ENCODE measurements at regions not wholly inside any gene's neighbourhood (a gene's known extent, or its start where the extent isn't known, plus 50 kb on each side); places are given as distances from the start of the nearest gene placed in this dataset.
A peak's percentile ranks its signal among the peaks of the same experiment; 100 is the strongest.

- H3K36me3 ChIP-seq (ENCODE audit: insufficient read depth, low read length), result no peaks in the 10 kb centered on the region
- no peak overlapping the region for H3K27ac Mint-ChIP-seq (ENCODE audit: unreplicated experiment)
- no peak overlapping the region for H3K4me3 Mint-ChIP-seq (ENCODE audit: unreplicated experiment)
- H4K20me1 ChIP-seq (ENCODE audit: insufficient read depth, low read length), result no peaks in the 10 kb centered on the region
- peaks cover 15% of the 10 kb centered on the region for H3K27me3 ChIP-seq (ENCODE audit: insufficient read depth, low read length)
- H3K4me1 Mint-ChIP-seq (ENCODE audit: low read depth, unreplicated experiment), result peaks cover 28% of the 10 kb centered on the region
- no peak overlapping the region for H2AFZ ChIP-seq (ENCODE audit: low read depth, low read length)
- no peaks in the 10 kb centered on the region for H3K79me2 ChIP-seq (ENCODE audit: insufficient read depth, low read length)
- H3K27me3 Mint-ChIP-seq (ENCODE audit: low read depth, unreplicated experiment), result no peaks in the 10 kb centered on the region
- no peak for TF ChIP-seq EZH2 (IDR thresholded peaks at IDR 0.05; ENCODE audit: insufficient read depth, low read length)
- no peak for TF ChIP-seq CTCF (IDR thresholded peaks at IDR 0.05; ENCODE audit: insufficient read depth, low read depth, low read length)
- no peak overlapping the region for H3K27ac ChIP-seq (ENCODE audit: low read depth, low read length)
- H3K4me3 ChIP-seq (ENCODE audit: insufficient read depth, low read depth, low read length), result no peak overlapping the region
- no peak for DNase-seq (ENCODE audit: low read depth)
- H3K9ac ChIP-seq (ENCODE audit: low read length), result no peak overlapping the region
- H3K4me1 ChIP-seq (ENCODE audit: insufficient read depth, low read length), result peaks cover 28% of the 10 kb centered on the region
- H3K4me2 ChIP-seq (ENCODE audit: low read length), result no peak overlapping the region
- no peak for FAIRE-seq
- H3K9me3 ChIP-seq (ENCODE audit: insufficient read depth, low read depth, low read length), result peaks cover 8% of the 10 kb centered on the region
- peaks cover 6% of the 10 kb centered on the region for H3K9me3 Mint-ChIP-seq (ENCODE audit: unreplicated experiment)
- H3K36me3 Mint-ChIP-seq (ENCODE audit: low read depth, unreplicated experiment), result no peaks in the 10 kb centered on the region
Measured at GRCh38 chr1:234773936-234774677, 164.1 kb upstream of the IRF2BP2 start.

- Histone ChIP-seq H2AFZ (ENCODE audit: low read depth, low read length) (no peak overlapping the region), H3K27ac (ENCODE audit: low read depth, low read length) (peak overlapping the region; percentile 94), H3K9ac (ENCODE audit: low read length) (peak overlapping the region; percentile 82), H3K27me3 (ENCODE audit: insufficient read depth, low read length) (peaks cover 10% of the 10 kb centered on the region), H3K9me3 (ENCODE audit: insufficient read depth, low read depth, low read length) (peaks cover 8% of the 10 kb centered on the region), H3K4me3 (ENCODE audit: insufficient read depth, low read depth, low read length) (peak overlapping the region; percentile 20), H3K36me3 (ENCODE audit: insufficient read depth, low read length) (no peaks in the 10 kb centered on the region), H3K4me2 (ENCODE audit: low read length) (peak overlapping the region; percentile 59), H3K79me2 (ENCODE audit: insufficient read depth, low read length) (no peaks in the 10 kb centered on the region), H3K4me1 (ENCODE audit: insufficient read depth, low read length) (peaks cover 28% of the 10 kb centered on the region), H4K20me1 (ENCODE audit: insufficient read depth, low read length) (no peaks in the 10 kb centered on the region)
- H3K4me1 Mint-ChIP-seq (ENCODE audit: low read depth, unreplicated experiment), result peaks cover 38% of the 10 kb centered on the region
- peaks cover 4% of the 10 kb centered on the region for H3K36me3 Mint-ChIP-seq (ENCODE audit: low read depth, unreplicated experiment)
- TF ChIP-seq EZH2 (IDR thresholded peaks at IDR 0.05; ENCODE audit: insufficient read depth, low read length), result no peak
- no peak for TF ChIP-seq CTCF (IDR thresholded peaks at IDR 0.05; ENCODE audit: insufficient read depth, low read depth, low read length)
- peaks cover 6% of the 10 kb centered on the region for H3K9me3 Mint-ChIP-seq (ENCODE audit: unreplicated experiment)
- peak overlapping the region; percentile 89 for H3K27ac Mint-ChIP-seq (ENCODE audit: unreplicated experiment)
- H3K4me3 Mint-ChIP-seq (ENCODE audit: unreplicated experiment), result no peak overlapping the region
- DNase-seq (ENCODE audit: low read depth) (peak; percentile 99), FAIRE-seq (no peak)
- peaks cover 2% of the 10 kb centered on the region for H3K27me3 Mint-ChIP-seq (ENCODE audit: low read depth, unreplicated experiment)
Measured at GRCh38 chr1:234772345-234773147, 162.6 kb upstream of the IRF2BP2 start.

Measured in astrocyte (in vitro differentiated cells and primary cell).